BLaER1 (cell line): ENCODE measurements at regions not wholly inside any gene's neighbourhood (a gene's known extent, or its start where the extent isn't known, plus 50 kb on each side); places are given as distances from the start of the nearest gene placed in this dataset.

Experiments
- H3K27ac ChIP-seq: shearing (Covaris generic); formaldehyde crosslinking; 2 replicates; pipeline ENCODE4 v1.8.1; 2022
- H3K27me3 ChIP-seq: shearing (Covaris generic); formaldehyde crosslinking; 2 replicates; pipeline ENCODE4 v1.8.1; 2022
- H3K36me3 ChIP-seq: shearing (Covaris generic); formaldehyde crosslinking; 2 replicates; pipeline ENCODE4 v1.8.1; 2022
- H3K4me1 ChIP-seq: shearing (Covaris generic); formaldehyde crosslinking; 2 replicates; pipeline ENCODE4 v1.8.1; 2022
- H3K4me2 ChIP-seq: shearing (Covaris generic); formaldehyde crosslinking; 2 replicates; pipeline ENCODE4 v1.8.1; 2022
- H3K4me3 ChIP-seq: shearing (Covaris generic); formaldehyde crosslinking; 2 replicates; pipeline ENCODE4 v1.8.1; 2022
- H3K9ac ChIP-seq: shearing (Covaris generic); formaldehyde crosslinking; 2 replicates; pipeline ENCODE4 v1.8.1; 2022
- H3K9me3 ChIP-seq: shearing (Covaris generic); formaldehyde crosslinking; 2 replicates; pipeline ENCODE4 v1.8.1; 2022
- H4K20me1 ChIP-seq: shearing (Covaris generic); formaldehyde crosslinking; 2 replicates; pipeline ENCODE4 v1.8.1; 2022
- Cebpa-rat ChIP-seq: shearing (Covaris generic); IDR thresholded peaks from 2 replicates; pipeline ENCODE4 v1.8.1; 2022

GRCh38 chr2:19651466-19651865 lies 250.3 kb downstream of the TTC32 start:
- no peak overlapping the region for H3K4me2 ChIP-seq
- H3K9ac ChIP-seq, result no peak overlapping the region
- no peak overlapping the region for H3K4me3 ChIP-seq
- no peaks in the 10 kb centered on the region for H3K9me3 ChIP-seq
- no peaks in the 10 kb centered on the region for H3K4me1 ChIP-seq
- H4K20me1 ChIP-seq, result no peaks in the 10 kb centered on the region
- H3K27ac ChIP-seq, result no peak overlapping the region
- H3K36me3 ChIP-seq, result no peaks in the 10 kb centered on the region
- no peak for TF ChIP-seq Cebpa-rat
- H3K27me3 ChIP-seq, result no peaks in the 10 kb centered on the region

DNA sequence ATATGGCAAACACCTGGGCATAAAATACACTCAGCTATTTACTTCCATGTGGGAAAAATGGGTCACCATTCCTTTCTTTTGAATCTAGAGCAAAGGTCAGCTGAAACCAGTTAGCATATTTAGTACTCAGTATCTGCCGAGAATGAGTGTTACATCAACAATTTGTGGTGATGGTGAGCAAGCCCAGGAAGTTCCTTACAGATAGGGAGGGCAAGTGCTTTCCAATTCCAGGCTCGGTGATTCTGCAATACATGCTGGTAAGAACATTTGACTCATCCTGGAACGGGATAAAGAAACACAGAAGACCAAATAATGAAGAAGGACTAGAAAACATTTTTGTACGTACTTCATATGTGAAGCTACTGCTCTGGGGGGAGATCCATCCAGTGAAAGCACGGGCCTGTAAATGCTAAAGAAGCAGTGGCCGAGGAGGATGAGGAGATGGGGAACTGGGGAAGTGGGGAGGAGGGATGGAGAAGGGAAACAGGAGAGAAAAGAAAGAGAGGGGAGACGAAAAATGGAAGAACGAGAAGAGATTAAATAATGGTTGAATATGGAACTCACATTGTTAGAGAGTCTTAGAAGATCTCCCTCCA lies 251.9 kb downstream of the TTC32 start:
- H3K4me2 ChIP-seq, result no peak overlapping the region
- H3K27me3 ChIP-seq, result no peaks in the 10 kb centered on the region
- H3K9ac ChIP-seq, result no peak overlapping the region
- H3K27ac ChIP-seq, result no peak overlapping the region
- no peak overlapping the region for H3K4me3 ChIP-seq
- H3K36me3 ChIP-seq, result no peaks in the 10 kb centered on the region
- no peaks in the 10 kb centered on the region for H4K20me1 ChIP-seq
- no peaks in the 10 kb centered on the region for H3K4me1 ChIP-seq
- no peaks in the 10 kb centered on the region for H3K9me3 ChIP-seq
- no peak for TF ChIP-seq Cebpa-rat

DNA sequence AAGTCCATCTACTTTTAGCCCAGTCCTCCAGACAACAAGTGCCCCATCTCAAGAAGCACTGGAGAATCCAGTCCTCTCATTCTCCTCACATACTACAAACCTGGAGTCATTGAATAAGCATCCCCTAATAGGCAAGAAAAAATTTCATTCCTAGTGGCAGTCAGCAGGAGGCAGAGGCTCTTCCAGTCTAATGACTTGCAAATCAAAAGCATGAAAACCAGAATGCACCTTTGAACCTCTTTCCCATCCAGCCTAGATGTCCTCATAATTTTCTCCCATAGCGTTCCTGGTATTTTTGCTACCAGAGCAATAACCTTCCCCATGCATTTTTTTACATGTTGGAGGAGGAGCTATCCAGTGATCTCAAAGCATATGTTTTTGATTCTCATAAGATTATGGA lies 252.6 kb downstream of the TTC32 start:
- 0 out of 2 replicates have a peak, but pooled peaks cover 5% of the 10 kb centered on the region for H3K9me3 ChIP-seq
- H3K4me2 ChIP-seq, result no peak overlapping the region
- H3K4me3 ChIP-seq, result no peak overlapping the region
- no peak overlapping the region for H3K27ac ChIP-seq
- H4K20me1 ChIP-seq, result no peaks in the 10 kb centered on the region
- no peak for TF ChIP-seq Cebpa-rat
- no peak overlapping the region for H3K9ac ChIP-seq
- no peaks in the 10 kb centered on the region for H3K4me1 ChIP-seq
- no peaks in the 10 kb centered on the region for H3K27me3 ChIP-seq
- H3K36me3 ChIP-seq, result no peaks in the 10 kb centered on the region

GRCh38 chr2:19648583-19648982 lies 253.2 kb downstream of the TTC32 start:
- H4K20me1 ChIP-seq, result no peaks in the 10 kb centered on the region
- H3K4me1 ChIP-seq, result no peaks in the 10 kb centered on the region
- TF ChIP-seq Cebpa-rat, result no peak
- 0 out of 2 replicates have a peak, but pooled peaks cover 5% of the 10 kb centered on the region for H3K9me3 ChIP-seq
- no peaks in the 10 kb centered on the region for H3K36me3 ChIP-seq
- H3K27ac ChIP-seq, result no peak overlapping the region
- H3K4me2 ChIP-seq, result no peak overlapping the region
- no peaks in the 10 kb centered on the region for H3K27me3 ChIP-seq
- no peak overlapping the region for H3K9ac ChIP-seq
- no peak overlapping the region for H3K4me3 ChIP-seq

DNA sequence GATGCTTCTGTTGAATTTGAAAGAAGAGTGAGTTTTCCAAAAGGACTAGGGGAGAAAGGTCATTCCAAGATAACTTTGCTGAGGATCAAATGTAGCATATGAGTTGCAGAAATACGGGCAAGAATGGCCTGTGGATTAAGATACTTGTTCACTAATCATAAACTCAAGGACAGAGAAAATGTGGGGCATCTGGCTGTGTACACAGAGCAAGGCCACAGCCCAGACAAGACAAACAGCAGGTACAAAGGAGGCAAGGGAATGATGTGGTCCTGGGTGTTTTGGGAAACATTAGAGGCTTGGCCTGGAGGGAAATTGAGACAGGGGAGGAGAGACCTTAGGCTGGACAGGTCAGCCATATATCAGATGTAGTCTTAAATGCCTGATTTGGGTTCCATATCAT lies 254.8 kb downstream of the TTC32 start:
- no peaks in the 10 kb centered on the region for H3K4me1 ChIP-seq
- H3K9me3 ChIP-seq, result 0 out of 2 replicates have a peak, but pooled peaks cover 5% of the 10 kb centered on the region
- no peak overlapping the region for H3K9ac ChIP-seq
- H3K4me2 ChIP-seq, result no peak overlapping the region
- no peak for TF ChIP-seq Cebpa-rat
- no peaks in the 10 kb centered on the region for H3K27me3 ChIP-seq
- no peaks in the 10 kb centered on the region for H4K20me1 ChIP-seq
- H3K36me3 ChIP-seq, result no peaks in the 10 kb centered on the region
- H3K27ac ChIP-seq, result no peak overlapping the region
- no peak overlapping the region for H3K4me3 ChIP-seq

DNA sequence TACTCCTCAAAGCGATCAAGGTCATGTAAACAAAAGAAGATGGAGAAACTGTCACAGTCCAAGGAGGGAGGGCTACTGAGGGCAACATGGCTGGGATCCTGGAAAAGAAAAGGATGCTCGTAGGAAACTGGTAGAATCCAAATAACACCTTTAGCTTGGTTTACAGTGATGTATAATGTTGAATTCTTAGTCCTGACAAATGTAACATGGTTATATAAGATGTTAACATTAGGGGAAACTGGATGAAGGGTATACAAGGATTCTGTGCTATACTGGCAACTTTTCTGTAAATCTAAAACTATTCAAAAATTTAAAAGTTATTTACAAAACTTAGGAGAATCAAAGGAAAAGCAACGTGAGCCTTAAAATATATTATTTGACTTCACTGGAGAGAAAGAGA lies 257.0 kb downstream of the TTC32 start:
- Histone ChIP-seq H3K9me3 (0 out of 2 replicates have a peak, but pooled peaks cover 5% of the 10 kb centered on the region), H3K36me3 (no peaks in the 10 kb centered on the region), H3K27me3 (no peaks in the 10 kb centered on the region), H4K20me1 (no peaks in the 10 kb centered on the region), H3K27ac (no peak overlapping the region), H3K9ac (no peak overlapping the region), H3K4me2 (no peak overlapping the region), H3K4me3 (no peak overlapping the region), H3K4me1 (no peaks in the 10 kb centered on the region)
- TF ChIP-seq Cebpa-rat, result no peak

DNA sequence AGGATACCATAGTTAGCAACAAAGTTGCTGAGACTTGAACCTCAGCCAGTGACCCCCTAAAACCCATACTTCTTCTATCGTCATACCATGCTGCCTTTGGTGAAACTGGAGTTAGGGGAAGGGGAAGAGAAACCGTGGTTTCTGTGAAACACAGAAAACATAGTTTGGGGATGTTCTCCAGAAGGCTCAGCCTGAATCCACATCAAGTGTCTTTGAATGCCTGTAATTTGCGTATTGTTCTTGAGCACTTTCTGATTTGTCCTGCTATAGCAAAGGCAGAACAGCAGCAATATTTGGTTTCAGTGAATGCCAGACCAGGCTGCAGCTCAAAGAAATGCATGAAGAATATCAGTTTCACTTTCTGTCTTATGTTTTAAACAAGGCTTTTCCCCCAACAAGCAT lies 258.7 kb downstream of the TTC32 start:
- Histone ChIP-seq H3K9me3 (0 out of 2 replicates have a peak, but pooled peaks cover 5% of the 10 kb centered on the region), H3K4me3 (no peak overlapping the region), H3K27me3 (no peaks in the 10 kb centered on the region), H3K4me1 (no peaks in the 10 kb centered on the region), H3K36me3 (no peaks in the 10 kb centered on the region), H3K4me2 (peak overlapping the region; percentile 37; the same call in 1 of the 2 replicates), H3K27ac (no peak overlapping the region), H4K20me1 (no peaks in the 10 kb centered on the region), H3K9ac (no peak overlapping the region)
- TF ChIP-seq Cebpa-rat, result no peak

GRCh38 chr2:19642501-19642900 lies 259.3 kb downstream of the TTC32 start:
- Histone ChIP-seq H3K4me2 (no peak overlapping the region), H3K9ac (no peak overlapping the region), H4K20me1 (no peaks in the 10 kb centered on the region), H3K27me3 (no peaks in the 10 kb centered on the region), H3K36me3 (no peaks in the 10 kb centered on the region), H3K27ac (no peak overlapping the region), H3K4me3 (no peak overlapping the region), H3K9me3 (0 out of 2 replicates have a peak, but pooled peaks cover 5% of the 10 kb centered on the region), H3K4me1 (no peaks in the 10 kb centered on the region)
- no peak for TF ChIP-seq Cebpa-rat

GRCh38 chr2:19635951-19636510 lies 265.8 kb downstream of the TTC32 start:
- no peak overlapping the region for H3K4me2 ChIP-seq
- H3K27ac ChIP-seq, result no peak overlapping the region
- no peaks in the 10 kb centered on the region for H3K4me1 ChIP-seq
- H3K9ac ChIP-seq, result no peak overlapping the region
- H3K27me3 ChIP-seq, result no peaks in the 10 kb centered on the region
- H3K9me3 ChIP-seq, result no peaks in the 10 kb centered on the region
- TF ChIP-seq Cebpa-rat, result no peak
- H3K36me3 ChIP-seq, result no peaks in the 10 kb centered on the region
- H3K4me3 ChIP-seq, result no peak overlapping the region
- no peaks in the 10 kb centered on the region for H4K20me1 ChIP-seq

GRCh38 chr2:19632403-19632991 lies 269.3 kb downstream of the TTC32 start:
- Histone ChIP-seq H3K27ac (no peak overlapping the region), H3K27me3 (no peaks in the 10 kb centered on the region)

More at GRCh38 chr2:19632403-19632991, 269.3 kb downstream of the TTC32 start:
- TF ChIP-seq Cebpa-rat, result no peak
- Histone ChIP-seq H3K4me2 (no peak overlapping the region), H3K9me3 (0 out of 2 replicates have a peak, but pooled peaks cover under 1% of the 10 kb centered on the region), H3K36me3 (no peaks in the 10 kb centered on the region), H3K4me3 (no peak overlapping the region), H3K9ac (no peak overlapping the region), H3K4me1 (no peaks in the 10 kb centered on the region), H4K20me1 (no peaks in the 10 kb centered on the region)
